HG03571 (cell line): ENCODE measurements at regions not wholly inside any gene's neighbourhood (a gene's known extent, or its start where the extent isn't known, plus 50 kb on each side); places are given as distances from the start of the nearest gene placed in this dataset.
"Not testable (repeated sequence)": the region's sequence is repeated elsewhere in the genome, so short reads cannot be mapped to it uniquely, and the experiment has no call there.

Experiments
- ATAC-seq: cut with Tn5 transposase; IDR thresholded peaks from one replicate; pipeline ENCODE4 v1.9.1; 2021; ENCODE audit not compliant: unreplicated experiment

DNA sequence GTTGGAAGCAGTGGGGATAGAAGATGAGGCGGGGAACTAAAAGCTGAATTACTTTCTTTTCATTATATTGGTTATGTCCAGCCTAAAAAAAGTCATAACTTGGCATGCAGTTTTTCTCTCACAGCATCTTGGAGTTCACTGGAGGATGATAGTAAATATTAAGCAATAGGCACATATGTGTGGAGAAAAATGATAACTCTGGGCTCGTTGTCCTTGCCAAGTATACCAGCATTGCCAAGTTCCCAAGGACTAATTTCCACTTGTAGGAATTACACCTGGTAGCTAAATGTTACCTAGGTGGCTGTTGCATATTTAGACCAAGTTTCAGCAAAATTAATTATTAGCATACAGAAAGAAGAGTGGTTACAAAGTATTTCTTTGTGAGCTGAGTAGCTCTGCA, 1007.6 kb downstream of the ANKRD7 start:
- ATAC-seq: no peak

DNA sequence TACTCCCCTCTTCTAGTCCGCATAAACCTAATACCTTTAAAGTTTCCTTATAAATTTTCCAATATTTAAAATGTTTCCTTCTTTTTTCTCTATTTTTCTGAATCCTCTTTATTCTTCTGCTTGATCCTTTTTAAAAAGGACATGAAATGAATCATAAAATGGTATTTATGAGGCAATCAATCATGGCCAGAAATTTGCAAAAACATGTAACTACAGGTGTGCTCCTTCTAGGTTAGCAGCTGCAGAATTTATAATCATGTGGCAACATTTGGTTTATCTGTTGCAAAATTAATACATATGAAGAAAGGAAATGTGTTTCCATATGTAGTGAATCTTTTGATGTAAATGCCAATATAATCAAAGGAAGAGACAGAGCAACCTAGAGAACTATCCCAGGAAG, 1008.5 kb downstream of the ANKRD7 start:
- no peak for ATAC-seq

DNA sequence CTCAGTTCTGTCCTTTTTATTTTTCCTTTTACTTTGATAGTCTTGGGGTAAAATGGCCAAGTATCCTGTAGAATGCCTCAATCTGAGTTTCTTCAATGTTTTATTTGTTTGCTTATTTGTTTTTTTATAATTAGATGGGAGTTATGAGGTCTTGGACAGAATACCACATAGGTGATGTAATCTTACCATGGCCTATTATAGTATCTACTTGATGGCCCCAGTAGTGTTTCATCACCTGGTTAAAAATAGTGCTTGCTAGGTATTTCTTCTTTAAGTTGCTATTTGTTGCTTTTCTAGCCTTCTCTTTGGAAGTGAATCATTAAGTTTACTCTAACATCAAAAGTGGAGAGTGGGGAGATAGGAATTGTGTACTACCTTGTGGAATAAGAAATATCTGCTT, 1020.0 kb upstream of the KCND2 start:
- ATAC-seq: no peak

- no peak for ATAC-seq
Measured at GRCh38 chr7:119254742-119255141, 1018.2 kb upstream of the KCND2 start.

DNA sequence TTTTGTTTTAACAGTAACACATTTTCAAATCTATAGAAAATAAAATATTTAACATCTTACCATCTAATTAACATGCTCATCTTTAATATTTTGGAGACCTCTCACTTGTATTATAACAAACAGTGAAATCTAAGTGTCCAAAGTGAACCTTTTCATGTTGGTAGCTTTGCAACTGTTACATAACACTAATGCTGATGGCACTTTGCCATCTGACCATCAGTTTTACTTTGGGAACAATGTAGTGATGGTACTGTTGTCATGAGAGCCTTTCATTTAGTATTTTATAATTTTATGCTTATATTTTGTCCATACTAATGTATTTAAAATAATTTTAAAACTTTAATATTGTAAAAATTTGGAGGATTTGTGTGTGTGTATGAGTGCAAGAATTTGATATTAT, 1017.0 kb upstream of the KCND2 start:
- ATAC-seq: no peak

- no peak for ATAC-seq
Measured at GRCh38 chr7:119256446-119257131, 1016.4 kb upstream of the KCND2 start.

- not testable (repeated sequence) for ATAC-seq
Measured at GRCh38 chr7:119266790-119267189, 1006.2 kb upstream of the KCND2 start.

DNA sequence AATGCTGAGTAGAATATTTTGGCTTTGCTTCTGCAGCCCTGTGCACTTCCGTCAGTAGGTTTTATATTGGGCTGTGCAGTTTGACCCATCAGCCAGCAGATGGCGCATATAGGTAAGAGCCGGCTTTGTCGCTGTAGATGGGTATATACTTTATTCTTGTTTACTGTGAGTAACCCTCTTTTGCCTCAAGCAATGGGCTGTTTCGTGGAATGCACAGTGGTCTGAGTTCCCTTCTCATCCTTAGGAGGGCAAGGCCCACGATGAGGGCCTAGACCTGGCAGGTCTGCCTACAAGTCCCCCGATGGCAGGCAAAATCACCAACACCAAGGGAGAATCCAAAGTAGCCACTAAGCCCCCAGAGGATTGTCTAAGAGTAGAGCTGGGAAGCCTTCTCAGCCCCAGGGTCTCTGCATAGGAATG, 1002.9 kb upstream of the KCND2 start:
- peak; percentile 94 for ATAC-seq

- ATAC-seq: no peak
Measured at GRCh38 chr7:119270644-119271043, 1002.3 kb upstream of the KCND2 start.

- no peak for ATAC-seq
Measured at GRCh38 chr7:119271147-119271779, 1001.7 kb upstream of the KCND2 start.

DNA sequence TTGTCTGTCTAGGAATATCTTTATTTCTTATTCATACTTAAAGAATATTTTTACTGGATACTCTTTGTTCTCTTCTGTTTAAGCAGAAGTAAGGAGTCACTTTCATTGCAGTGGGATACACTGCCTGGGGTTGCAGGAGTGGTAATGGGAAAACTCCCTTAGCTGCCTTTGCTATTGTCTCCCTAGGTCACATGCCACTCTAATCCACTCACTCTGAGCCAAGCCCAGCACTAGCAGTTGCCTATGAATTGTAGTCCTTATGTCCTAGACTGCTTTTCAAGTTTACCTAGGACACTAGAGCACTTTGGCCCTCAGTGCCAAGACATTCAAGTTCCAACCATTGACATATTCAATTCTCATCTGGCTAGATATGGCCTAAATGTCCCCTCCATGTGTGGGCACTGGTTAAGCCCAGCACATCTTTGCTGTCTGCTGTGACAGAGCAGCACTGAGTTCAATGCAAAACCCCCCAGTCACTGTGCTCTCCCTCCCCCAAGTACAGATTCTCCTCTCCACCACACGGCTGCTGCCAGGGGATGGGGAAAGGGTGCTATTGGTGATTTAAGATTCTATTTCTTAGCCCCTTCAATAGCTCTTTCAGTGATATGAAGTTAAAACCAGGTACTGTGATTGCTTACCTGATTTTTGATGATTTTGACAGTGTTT, 991.7 kb upstream of the KCND2 start:
- ATAC-seq: no peak

GRCh38 chr7:119283353-119283752, 989.6 kb upstream of the KCND2 start:
- ATAC-seq: no peak

DNA sequence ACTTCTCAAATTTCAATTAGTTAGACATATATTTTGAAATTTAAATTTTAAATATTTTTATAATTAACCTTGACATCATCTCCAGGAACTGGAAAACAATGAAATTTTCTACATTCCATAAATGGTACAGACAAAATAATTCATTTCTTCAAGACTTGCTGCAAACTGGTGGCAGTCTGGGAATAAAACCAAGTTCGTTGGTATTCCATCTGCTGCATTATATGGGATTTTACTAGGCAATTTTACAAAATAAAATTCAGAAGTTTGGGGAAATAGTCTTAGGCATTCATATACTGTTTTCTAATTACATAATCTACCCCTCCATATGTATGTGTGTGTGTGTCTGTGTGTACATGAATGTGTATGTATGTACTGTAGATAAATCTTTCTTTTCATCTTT, 984.6 kb upstream of the KCND2 start:
- ATAC-seq: no peak

DNA sequence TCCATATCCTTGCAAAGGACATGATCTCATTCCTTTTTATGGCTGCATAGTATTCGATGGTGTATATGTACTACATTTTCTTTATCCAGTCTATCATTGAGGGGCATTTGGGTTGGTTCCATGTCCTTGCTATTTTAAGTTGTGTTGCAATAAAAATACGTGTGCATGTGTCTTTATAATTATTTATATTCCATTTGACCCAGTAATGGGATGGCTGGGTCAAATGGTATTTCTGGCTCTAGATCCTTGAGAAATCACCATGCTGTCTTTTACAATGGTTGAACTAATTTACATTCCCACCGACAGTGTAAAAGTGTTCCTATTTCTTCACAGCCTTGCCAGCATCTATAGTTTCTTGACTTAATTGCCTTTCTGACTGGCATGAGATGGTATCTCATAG, 972.6 kb upstream of the KCND2 start:
- not testable (repeated sequence) for ATAC-seq

- no peak for ATAC-seq
Measured at GRCh38 chr7:119320316-119320715, 952.7 kb upstream of the KCND2 start.

- ATAC-seq: no peak
Measured at GRCh38 chr7:119329715-119330114, 943.3 kb upstream of the KCND2 start.

GRCh38 chr7:119335405-119335804, 937.6 kb upstream of the KCND2 start:
- no peak for ATAC-seq

GRCh38 chr7:119341822-119342221, 931.2 kb upstream of the KCND2 start:
- no peak for ATAC-seq

- ATAC-seq: no peak
Measured at GRCh38 chr7:119343289-119343688, 929.7 kb upstream of the KCND2 start.

DNA sequence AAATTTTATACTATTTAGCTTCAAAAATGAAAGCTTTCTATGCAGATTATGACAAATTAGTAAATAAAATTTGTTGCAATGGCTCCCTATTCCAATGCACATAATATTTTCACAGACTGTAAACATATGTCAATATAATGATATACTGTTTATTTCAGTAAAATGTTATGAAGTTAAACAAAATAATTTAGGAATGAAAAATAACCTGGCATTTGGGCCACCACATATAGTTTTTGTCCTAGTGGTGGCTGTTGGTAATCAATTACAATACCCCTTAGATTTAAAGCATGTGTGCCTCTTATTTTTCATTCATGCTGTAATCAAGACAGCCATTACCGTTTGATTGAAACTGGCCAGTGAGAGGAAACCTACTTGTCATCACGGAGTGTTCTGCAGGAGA, 928.5 kb upstream of the KCND2 start:
- no peak for ATAC-seq

- ATAC-seq: no peak
Measured at GRCh38 chr7:119348491-119348890, 924.5 kb upstream of the KCND2 start.

DNA sequence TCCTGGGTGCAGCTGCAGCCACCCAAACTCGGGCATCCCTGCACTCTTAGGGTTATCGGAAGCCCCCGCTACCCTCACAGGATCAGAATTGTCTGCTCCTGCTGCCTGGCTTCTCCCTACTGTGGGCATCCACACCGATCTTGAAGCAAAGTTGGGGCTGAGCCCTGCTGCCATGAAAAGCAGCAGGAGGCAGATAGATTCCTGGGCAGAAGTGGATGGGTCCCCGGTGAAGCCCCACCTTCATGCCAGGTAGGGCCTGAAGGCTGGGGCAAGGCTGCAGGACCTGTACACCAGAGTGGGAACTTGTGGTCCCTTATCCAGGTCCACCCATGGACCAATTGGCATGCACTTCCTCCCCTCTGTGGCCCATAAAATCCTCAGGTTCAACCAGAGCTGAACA, 922.6 kb upstream of the KCND2 start:
- ATAC-seq: no peak
